Hepatocyte (in vitro differentiated cells): ENCODE measurements at regions not wholly inside any gene's neighbourhood (a gene's known extent, or its start where the extent isn't known, plus 50 kb on each side); places are given as distances from the start of the nearest gene placed in this dataset.

ENCODE experiments used
- EZH2phosphoT487 ChIP-seq: fragments of 200-600 bp; sonication (generic); IDR thresholded peaks from one replicate; pipeline ENCODE4 v1.6.1; 2018; ENCODE audit warnings: antibody characterized with exemption, mild to moderate bottlenecking, low read depth, moderate library complexity; ENCODE audit not compliant: unreplicated experiment, severe bottlenecking
- TF ChIP-seq, protein P1 (sequence below): fragments of 200-600 bp; sonication (generic); IDR thresholded peaks from 2 replicates; pipeline ENCODE4 v1.5.1; 2016; ENCODE audit warnings: antibody characterized with exemption, mild to moderate bottlenecking; ENCODE audit not compliant: poor library complexity

DNA sequence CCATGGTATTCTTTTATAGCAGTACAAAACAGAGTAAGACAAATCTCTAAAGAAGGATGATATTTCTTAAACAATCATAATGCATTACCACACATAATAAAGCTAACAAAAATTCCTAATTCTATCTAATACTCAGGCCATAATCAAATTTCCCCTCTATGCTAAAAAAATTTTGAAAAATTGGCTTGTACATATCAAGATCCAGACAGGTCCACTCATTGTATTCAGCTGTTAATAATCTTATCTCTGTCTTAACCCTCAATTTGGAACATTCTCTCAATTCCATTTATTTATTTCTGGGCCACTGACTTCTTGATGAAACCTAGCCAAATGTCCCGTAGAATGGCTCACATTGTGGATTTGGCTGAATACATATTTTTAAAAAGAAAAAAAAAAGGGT, 59.1 kb upstream of the PAX3 start:
- TF ChIP-seq, protein P1, sequence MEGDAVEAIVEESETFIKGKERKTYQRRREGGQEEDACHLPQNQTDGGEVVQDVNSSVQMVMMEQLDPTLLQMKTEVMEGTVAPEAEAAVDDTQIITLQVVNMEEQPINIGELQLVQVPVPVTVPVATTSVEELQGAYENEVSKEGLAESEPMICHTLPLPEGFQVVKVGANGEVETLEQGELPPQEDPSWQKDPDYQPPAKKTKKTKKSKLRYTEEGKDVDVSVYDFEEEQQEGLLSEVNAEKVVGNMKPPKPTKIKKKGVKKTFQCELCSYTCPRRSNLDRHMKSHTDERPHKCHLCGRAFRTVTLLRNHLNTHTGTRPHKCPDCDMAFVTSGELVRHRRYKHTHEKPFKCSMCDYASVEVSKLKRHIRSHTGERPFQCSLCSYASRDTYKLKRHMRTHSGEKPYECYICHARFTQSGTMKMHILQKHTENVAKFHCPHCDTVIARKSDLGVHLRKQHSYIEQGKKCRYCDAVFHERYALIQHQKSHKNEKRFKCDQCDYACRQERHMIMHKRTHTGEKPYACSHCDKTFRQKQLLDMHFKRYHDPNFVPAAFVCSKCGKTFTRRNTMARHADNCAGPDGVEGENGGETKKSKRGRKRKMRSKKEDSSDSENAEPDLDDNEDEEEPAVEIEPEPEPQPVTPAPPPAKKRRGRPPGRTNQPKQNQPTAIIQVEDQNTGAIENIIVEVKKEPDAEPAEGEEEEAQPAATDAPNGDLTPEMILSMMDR, result no peak
- TF ChIP-seq EZH2phosphoT487, result no peak
